Endodermal cell (in vitro differentiated cells): ENCODE measurements at regions not wholly inside any gene's neighbourhood (a gene's known extent, or its start where the extent isn't known, plus 50 kb on each side); places are given as distances from the start of the nearest gene placed in this dataset.

Experiments used
- DNase-seq: peaks from one replicate; pipeline ENCODE4 v3.0.0-alpha.2; 2017
- H3K27ac ChIP-seq: 2 replicates; pipeline ENCODE4 v1.5.1; 2013; ENCODE audit warnings: mild to moderate bottlenecking, low read depth, low read length, moderate library complexity
- H3K27me3 ChIP-seq: 2 replicates; pipeline ENCODE4 v1.6.1; 2013; ENCODE audit warnings: mild to moderate bottlenecking, low read length, moderate library complexity; ENCODE audit not compliant: insufficient read depth, control insufficient read depth, poor library complexity, severe bottlenecking
- H3K36me3 ChIP-seq: 2 replicates; pipeline ENCODE4 v1.7.0; 2013; ENCODE audit warnings: mild to moderate bottlenecking, low read length, moderate library complexity; ENCODE audit not compliant: control insufficient read depth, insufficient read depth
- H3K4me1 ChIP-seq: one replicate; pipeline ENCODE4 v1.7.0; 2013; ENCODE audit warnings: low read length; ENCODE audit not compliant: control insufficient read depth, insufficient read depth
- H3K4me3 ChIP-seq: 2 replicates; pipeline ENCODE4 v1.5.1; 2013; ENCODE audit warnings: mild to moderate bottlenecking, low read length, moderate library complexity
- H3K9ac ChIP-seq: 2 replicates; pipeline ENCODE4 v1.6.1; 2013; ENCODE audit warnings: mild to moderate bottlenecking, low read length, moderate library complexity; ENCODE audit not compliant: poor library complexity, severe bottlenecking; ENCODE audit errors: extremely low read depth
- H3K9me3 ChIP-seq: 2 replicates; pipeline ENCODE4 v1.6.1; 2013; ENCODE audit warnings: mild to moderate bottlenecking, low read length, moderate library complexity; ENCODE audit not compliant: control insufficient read depth
- H3K27ac Mint-ChIP-seq: 2 replicates; pipeline ENCODE4 v1.8.0; 2020; ENCODE audit warnings: mixed read lengths
- H3K27me3 Mint-ChIP-seq: 2 replicates; pipeline ENCODE4 v1.8.0; 2021; ENCODE audit warnings: mild to moderate bottlenecking, mixed read lengths; ENCODE audit not compliant: insufficient read depth
- H3K36me3 Mint-ChIP-seq: 2 replicates; pipeline ENCODE4 v1.8.0; 2020; ENCODE audit warnings: low read depth, mixed read lengths
- H3K4me1 Mint-ChIP-seq: 2 replicates; pipeline ENCODE4 v1.8.0; 2020; ENCODE audit warnings: mixed read lengths
- H3K4me3 Mint-ChIP-seq: 2 replicates; pipeline ENCODE4 v1.8.0; 2020; ENCODE audit warnings: mild to moderate bottlenecking, moderate library complexity, mixed read lengths
- H3K9me3 Mint-ChIP-seq: 2 replicates; pipeline ENCODE4 v1.8.0; 2020; ENCODE audit warnings: mild to moderate bottlenecking, mixed read lengths
- WGBS, 2 experiments: methylation state at CpG; one replicate each; pipeline versions ENCODE4 v1.1.5 to v1.1.7; 2013; ENCODE audit warnings: missing lambda C conversion rate in 2 of 2, mixed read lengths in 1 of 2; ENCODE audit not compliant: insufficient coverage in 1 of 2, insufficient read length in 1 of 2; 5-methylcytosine and 5-hydroxymethylcytosine counted together
- TF ChIP-seq, protein P1 (sequence below): fragments of 200-600 bp; sonication (generic); conservative IDR thresholded peaks from 2 replicates; pipeline ENCODE4 v1.5.0; 2021; ENCODE audit warnings: antibody characterized with exemption, mild to moderate bottlenecking

DNA sequence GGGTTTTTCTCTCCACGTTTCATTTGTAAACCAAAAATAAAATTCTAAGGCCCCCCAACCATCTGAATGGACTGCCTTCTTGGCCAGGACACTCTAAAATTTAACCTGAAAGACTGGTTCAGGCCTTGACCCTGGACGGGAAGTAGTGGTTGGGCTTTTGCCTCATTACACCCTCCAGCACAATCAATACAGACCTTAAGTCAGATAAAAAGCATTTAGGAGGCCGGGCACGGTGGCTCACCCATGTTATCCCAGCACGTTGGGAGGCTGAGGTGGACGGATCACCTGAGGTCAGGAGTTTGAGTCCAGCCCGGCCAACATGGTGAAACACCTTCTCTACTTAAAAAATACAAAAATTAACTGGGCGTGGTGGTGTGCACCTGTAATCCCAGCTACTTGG is 91.6 kb upstream of the PPP1R26 start:
- Histone ChIP-seq H3K36me3 (no peaks in the 10 kb centered on the region), H3K9me3 (no peaks in the 10 kb centered on the region), H3K4me3 (no peak overlapping the region), H3K4me1 (no peaks in the 10 kb centered on the region), H3K27me3 (no peaks in the 10 kb centered on the region), H3K9ac (no peak overlapping the region), H3K27ac (no peak overlapping the region)
- H3K36me3 Mint-ChIP-seq = no peaks in the 10 kb centered on the region
- TF ChIP-seq, protein P1, sequence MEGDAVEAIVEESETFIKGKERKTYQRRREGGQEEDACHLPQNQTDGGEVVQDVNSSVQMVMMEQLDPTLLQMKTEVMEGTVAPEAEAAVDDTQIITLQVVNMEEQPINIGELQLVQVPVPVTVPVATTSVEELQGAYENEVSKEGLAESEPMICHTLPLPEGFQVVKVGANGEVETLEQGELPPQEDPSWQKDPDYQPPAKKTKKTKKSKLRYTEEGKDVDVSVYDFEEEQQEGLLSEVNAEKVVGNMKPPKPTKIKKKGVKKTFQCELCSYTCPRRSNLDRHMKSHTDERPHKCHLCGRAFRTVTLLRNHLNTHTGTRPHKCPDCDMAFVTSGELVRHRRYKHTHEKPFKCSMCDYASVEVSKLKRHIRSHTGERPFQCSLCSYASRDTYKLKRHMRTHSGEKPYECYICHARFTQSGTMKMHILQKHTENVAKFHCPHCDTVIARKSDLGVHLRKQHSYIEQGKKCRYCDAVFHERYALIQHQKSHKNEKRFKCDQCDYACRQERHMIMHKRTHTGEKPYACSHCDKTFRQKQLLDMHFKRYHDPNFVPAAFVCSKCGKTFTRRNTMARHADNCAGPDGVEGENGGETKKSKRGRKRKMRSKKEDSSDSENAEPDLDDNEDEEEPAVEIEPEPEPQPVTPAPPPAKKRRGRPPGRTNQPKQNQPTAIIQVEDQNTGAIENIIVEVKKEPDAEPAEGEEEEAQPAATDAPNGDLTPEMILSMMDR = no peak
- no peak overlapping the region for H3K4me3 Mint-ChIP-seq
- H3K9me3 Mint-ChIP-seq = no peaks in the 10 kb centered on the region
- no peak for DNase-seq
- no peaks in the 10 kb centered on the region for H3K4me1 Mint-ChIP-seq
- 93 to 95% methylated on average over 7 to 8 of the region's 8 CpGs for WGBS, 2 experiments
- no peaks in the 10 kb centered on the region for H3K27me3 Mint-ChIP-seq
- H3K27ac Mint-ChIP-seq = no peak overlapping the region

DNA sequence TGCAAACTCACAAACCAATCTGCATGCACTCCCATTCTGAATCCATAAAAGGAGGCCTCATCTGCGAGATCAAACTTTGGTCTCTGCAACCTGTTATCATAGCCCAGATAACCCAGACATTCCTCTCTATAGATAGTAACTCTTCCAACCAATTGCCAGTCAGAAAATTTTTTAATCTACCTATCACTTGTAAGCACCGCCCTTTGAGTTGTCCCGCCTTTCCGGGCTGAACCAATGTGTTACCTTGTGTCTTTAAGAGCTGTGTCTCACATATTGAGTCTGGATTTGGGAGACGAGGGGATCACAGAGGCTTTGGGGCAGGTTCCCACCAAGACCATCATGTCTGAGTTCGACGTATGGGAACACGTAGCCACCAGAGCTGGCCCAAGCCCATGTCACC is 91.1 kb upstream of the PPP1R26 start:
- 93 to 100% methylated on average over 1 to 8 of the region's 8 CpGs for WGBS, 2 experiments
- Histone ChIP-seq H3K27ac (no peak overlapping the region), H3K4me1 (no peaks in the 10 kb centered on the region), H3K9me3 (no peaks in the 10 kb centered on the region), H3K36me3 (no peaks in the 10 kb centered on the region), H3K9ac (no peak overlapping the region), H3K27me3 (no peaks in the 10 kb centered on the region), H3K4me3 (no peak overlapping the region)
- Mint-ChIP-seq H3K27me3 (no peaks in the 10 kb centered on the region), H3K4me1 (no peaks in the 10 kb centered on the region), H3K4me3 (no peak overlapping the region), H3K27ac (no peak overlapping the region), H3K36me3 (no peaks in the 10 kb centered on the region), H3K9me3 (no peaks in the 10 kb centered on the region)
- TF ChIP-seq, protein P1 = no peak
- no peak for DNase-seq

DNA sequence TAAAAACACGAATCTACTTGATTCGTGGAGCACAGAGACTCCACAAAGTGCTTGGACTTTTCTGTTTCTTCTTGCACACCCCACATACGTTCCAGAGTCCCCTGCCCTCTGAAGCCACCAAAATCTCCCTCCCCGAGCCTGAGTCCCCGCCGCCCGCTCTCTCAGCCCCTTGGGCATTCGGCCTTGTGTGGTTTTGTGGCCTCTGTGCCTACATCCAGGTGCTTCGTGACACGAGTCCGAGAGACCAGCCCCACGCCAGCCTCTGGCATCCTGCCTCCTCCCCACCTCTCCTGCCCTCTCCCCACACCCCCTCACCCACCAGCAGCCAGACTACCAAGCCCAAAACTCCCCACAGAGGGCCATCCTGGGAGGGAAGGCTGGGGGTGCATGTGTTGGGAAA is 87.8 kb upstream of the PPP1R26 start:
- Mint-ChIP-seq H3K36me3 (no peaks in the 10 kb centered on the region), H3K9me3 (peaks cover 19% of the 10 kb centered on the region), H3K27me3 (no peaks in the 10 kb centered on the region), H3K4me3 (no peak overlapping the region), H3K4me1 (no peaks in the 10 kb centered on the region), H3K27ac (no peak overlapping the region)
- Histone ChIP-seq H3K4me3 (no peak overlapping the region), H3K9me3 (peaks cover 12% of the 10 kb centered on the region), H3K36me3 (no peaks in the 10 kb centered on the region), H3K9ac (no peak overlapping the region), H3K27me3 (no peaks in the 10 kb centered on the region), H3K27ac (no peak overlapping the region), H3K4me1 (no peaks in the 10 kb centered on the region)
- DNase-seq = no peak
- WGBS, 2 experiments = 89 to 92% methylated on average over 4 to 12 of the region's 12 CpGs
- TF ChIP-seq, protein P1 = no peak
